HG02588 (cell line): ENCODE measurements at regions not wholly inside any gene's neighbourhood (a gene's known extent, or its start where the extent isn't known, plus 50 kb on each side); places are given as distances from the start of the nearest gene placed in this dataset.
"Not testable (repeated sequence)": the region's sequence is repeated elsewhere in the genome, so short reads cannot be mapped to it uniquely, and the experiment has no call there.

ENCODE experiments used
- ATAC-seq: cut with Tn5 transposase; IDR thresholded peaks from one replicate; pipeline ENCODE4 v1.9.1; 2021; ENCODE audit warnings: mild to moderate bottlenecking, moderate library complexity; ENCODE audit not compliant: unreplicated experiment

GRCh38 chr2:75389271-75389670 lies 171.5 kb downstream of the EVA1A start:
- ATAC-seq: no peak

DNA sequence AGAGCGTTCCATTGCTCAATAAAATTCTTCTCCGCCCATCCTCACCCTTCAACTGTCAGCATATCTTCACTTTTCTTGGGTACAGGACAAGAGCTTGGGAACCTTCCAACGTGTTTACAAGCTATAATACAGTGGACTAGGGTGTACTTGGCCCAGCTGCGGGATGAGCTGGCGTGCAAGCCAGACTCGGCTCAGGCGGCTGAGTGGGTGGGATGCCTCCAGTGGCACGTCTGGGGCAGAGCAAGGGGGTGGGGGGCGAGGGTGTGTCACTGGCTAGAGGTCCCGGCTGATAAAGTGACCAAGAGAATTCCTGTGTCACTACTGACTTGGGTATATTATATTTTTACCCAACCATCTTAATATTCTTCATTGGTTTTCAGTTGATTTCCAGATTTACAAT lies 179.7 kb downstream of the EVA1A start:
- no peak for ATAC-seq

GRCh38 chr2:75379476-75380210 lies 180.3 kb upstream of the TACR1 start:
- ATAC-seq: no peak

DNA sequence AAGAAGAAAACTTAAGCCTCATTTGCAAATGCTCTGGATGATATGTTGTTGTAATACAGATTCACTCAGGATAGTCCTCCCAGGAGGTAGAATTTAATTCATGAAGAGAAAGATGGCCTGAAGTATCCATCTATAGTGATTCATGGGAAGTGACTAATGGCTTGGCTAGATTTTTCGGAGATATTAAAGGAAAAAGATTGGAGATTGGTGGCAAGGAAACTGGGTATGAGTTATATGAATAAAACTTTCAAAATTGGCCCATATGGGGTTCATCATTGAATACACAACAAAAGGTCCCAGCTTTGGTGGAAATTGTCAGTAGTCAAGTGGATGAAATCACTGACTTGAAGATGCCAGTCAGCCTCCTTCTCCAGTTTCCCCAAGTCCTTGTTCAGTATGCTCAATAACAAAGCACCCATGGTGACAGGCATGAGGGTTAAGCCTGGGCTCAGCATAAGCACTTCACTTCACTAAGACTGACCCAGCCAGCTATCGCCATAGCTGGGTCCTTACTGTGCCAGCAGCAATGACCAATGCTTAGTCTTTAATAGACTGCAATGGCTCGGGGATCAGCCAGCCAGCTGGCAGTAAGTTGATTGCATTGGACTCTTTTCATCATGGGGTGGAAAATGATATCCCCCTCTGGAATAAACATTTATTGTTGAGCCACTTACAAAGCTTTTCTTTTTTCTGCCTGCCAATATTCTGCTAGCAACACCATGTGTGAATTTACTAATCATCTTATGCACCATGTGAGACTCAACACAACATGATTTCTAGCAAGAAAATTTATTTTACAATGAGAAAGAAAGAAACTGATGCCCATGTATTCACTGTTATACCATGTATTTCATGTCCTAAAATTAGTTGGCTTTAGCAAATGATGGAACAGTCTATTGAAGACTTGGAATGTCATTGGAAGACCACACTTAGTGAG lies 176.6 kb upstream of the TACR1 start:
- ATAC-seq: no peak

DNA sequence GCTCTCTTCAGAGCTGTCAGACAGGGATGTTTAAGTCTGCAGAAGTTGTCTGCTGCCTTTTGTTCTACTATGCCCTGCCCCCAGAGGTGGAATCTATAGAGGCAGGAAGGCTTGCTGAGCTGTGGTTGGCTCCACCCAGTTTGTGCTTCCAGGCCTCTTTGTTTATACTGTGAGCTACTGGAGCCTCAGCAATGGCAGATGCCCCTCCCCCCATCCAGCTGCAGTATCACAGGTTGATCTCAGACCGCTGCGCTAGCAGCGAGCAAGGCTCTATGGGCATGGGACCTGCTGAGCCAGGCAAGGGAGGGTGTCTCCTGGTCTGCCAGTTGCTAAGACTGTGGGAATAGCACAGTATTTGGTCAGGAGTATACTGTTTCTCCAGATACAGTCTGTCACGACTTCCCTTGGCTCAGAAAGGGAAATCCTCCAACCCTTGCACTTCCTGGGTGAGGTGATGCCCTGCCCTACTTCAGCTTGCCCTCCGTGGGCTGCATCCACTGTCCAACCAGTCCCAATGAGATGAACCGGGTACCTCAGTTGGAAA lies 175.2 kb upstream of the TACR1 start:
- not testable (repeated sequence) for ATAC-seq

- no peak for ATAC-seq
Measured at GRCh38 chr2:75367401-75367800, 168.1 kb upstream of the TACR1 start.

GRCh38 chr2:75361486-75361885 lies 162.2 kb upstream of the TACR1 start:
- ATAC-seq: no peak

- no peak for ATAC-seq
Measured at GRCh38 chr2:75360945-75361344, 161.6 kb upstream of the TACR1 start.

- ATAC-seq: no peak
Measured at GRCh38 chr2:75356865-75357264, 157.5 kb upstream of the TACR1 start.

DNA sequence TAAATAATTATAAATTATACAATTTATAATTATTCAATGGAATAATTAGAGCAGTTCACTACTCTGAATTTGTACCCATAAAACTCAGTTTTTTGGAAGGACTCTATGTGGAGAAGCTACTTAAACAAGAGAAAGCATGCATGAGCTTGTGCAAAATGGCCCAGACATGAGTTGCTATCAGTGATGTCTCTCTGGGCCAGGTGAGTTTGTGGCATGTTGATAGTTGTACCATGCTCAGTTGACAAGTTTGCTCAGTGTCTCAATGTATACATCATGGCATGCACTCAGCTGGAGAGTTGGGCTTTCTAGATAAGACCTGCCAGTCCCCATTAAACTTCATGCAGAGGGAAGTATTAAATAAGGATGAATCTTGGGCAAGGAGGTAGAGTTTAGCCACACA lies 153.8 kb upstream of the TACR1 start:
- ATAC-seq: no peak

DNA sequence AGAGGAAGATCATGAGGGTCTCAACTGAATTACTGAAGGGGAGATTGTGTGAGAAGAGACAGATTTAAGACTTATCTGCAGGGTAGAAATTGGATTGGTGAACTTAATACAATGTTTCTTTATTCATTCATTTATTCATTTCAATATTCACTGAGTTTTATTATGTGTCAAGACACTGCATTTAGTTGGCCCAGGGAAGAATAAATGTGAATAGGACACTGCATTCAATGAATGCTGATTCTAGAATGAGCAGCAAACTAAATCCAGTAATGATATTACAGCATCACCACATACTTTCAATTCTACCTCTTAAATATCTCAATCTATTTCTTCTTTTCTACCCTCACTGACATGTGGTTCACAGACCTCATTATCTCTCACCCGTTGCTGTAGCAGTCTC lies 149.0 kb upstream of the TACR1 start:
- ATAC-seq: no peak

DNA sequence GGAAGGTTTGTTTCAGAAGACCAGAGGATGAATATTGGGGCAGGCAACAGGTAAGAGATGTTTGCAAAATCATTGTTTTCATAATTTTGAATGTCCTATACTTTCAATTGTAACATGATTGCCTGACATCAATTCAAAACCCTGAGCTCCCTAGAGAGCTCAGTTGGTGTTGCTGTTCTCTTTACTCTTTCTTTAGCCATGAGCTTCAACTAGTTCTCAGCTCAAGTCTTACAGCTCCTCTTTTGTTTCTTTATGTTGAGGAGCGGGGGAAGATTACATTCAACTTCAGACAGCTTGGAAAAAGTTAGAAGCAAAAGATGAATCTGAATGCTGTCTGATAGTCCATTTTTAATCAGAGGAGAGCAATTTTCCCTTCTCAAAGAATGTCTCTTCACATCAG lies 144.8 kb upstream of the TACR1 start:
- ATAC-seq: no peak

DNA sequence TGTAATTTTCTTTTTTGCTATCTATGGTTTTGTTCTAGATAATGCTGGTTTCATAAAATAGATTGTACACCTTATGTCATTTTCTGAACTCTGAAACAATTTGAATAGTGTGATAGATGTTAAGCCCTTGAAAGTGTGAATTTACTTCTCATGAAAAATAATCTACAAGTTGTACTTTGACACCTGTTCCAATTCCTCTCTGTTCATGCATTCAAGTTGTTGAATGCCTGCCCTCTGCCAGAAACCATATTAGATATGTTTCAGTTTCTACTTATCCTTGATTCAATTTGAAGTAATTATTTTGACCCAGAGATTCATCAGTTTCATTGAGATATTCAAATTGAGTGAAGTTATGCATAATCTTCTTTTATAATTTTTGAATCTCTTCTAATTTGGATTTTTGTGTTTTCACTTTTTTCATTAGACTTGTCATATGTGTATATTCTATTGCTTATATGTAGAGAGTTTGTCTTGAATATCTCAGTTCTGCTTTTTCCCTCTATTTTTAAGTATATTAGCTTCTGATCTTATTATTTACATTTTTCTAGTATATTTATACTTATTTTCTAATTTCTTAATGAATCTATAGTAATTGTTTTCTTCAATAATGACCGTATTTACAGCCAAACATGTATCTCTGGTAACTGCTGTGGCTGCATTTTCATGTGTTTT lies 143.3 kb upstream of the TACR1 start:
- no peak for ATAC-seq

DNA sequence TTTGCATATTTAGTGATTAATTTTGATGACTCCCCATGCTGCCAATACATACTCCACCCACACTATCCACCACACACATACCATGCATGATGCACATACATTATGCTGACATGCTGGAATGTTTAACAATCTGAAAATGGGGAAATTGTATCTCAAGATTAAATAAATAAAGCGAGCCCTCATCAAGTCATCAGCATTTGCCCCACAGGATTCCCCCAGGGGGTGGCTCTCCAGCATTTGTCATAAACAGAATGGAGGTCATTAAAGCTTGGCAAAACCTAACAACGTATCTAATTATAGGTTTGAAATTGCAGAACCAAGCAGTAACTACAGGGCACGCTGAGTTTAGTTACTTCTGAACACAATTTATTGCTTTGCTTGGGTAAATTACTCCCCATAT lies 141.2 kb upstream of the TACR1 start:
- ATAC-seq: no peak

DNA sequence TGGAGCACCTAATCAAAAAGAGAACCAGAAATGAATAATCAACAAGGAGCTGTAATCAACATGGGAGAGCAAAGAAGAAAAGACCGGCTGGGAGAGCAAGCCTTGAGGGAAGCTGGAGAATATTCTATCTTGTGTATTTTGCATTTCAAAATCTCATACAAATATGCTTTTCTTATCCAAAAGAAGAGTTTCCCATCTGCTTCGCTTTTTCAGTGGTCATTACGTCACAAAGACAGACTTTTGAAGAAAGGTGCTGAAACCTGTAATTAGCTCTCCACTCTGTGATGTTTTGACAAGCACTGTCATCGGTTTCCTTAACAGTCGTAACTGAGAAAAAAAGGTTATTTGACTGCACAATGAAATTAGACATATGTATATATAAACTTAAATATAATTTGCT lies 139.1 kb upstream of the TACR1 start:
- ATAC-seq: no peak

DNA sequence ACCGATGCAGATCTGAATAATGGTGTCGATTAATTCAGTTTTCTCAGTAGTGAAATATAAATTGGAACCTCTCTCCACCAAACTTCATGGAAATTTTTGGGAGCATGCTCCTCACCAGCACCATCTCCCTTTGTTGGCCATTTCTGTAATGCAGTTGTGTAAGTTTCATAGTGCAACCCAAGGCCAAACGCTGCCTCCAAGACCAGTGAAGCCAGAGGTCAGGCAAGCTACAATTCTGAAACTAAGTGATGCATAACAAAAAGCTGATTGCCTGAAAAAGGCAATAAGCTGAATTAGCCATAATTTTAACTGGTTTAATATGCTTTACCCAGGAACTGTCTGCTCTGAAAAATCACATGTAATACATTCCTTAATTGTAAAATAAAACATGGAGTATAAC lies 138.3 kb upstream of the TACR1 start:
- no peak for ATAC-seq

GRCh38 chr2:75337016-75337415 lies 137.7 kb upstream of the TACR1 start:
- no peak for ATAC-seq

GRCh38 chr2:75336451-75336850 lies 137.1 kb upstream of the TACR1 start:
- ATAC-seq: no peak

- no peak for ATAC-seq
Measured at GRCh38 chr2:75334076-75334475, 134.8 kb upstream of the TACR1 start.

GRCh38 chr2:75333646-75334045 lies 134.3 kb upstream of the TACR1 start:
- ATAC-seq: no peak

DNA sequence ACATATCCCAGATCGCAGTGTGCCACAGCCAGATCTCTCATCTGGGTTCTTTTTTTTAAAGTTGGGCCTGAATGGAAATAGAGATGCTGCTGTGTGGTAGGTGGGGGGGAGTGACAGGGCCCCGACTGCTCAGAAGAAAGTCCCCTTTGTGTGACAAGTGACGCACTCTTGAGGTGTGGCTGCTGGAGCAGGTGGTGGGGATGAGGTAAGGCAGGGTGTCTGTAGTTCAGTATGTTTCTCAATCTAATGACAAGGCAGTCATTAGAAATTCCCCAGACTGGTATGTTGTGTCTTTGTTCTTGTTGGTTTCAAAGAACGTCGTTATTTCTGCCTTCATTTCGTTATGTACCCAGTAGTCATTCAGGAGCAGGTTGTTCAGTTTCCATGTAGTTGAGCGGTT lies 128.8 kb upstream of the TACR1 start:
- no peak for ATAC-seq
